ENCODE measurements at regions not wholly inside any gene's neighbourhood (a gene's known extent, or its start where the extent isn't known, plus 50 kb on each side); places are given as distances from the start of the nearest gene placed in this dataset.

GRCh38 chr6:17035257-17036064, 66.4 kb upstream of the STMND1 start:
- TF ChIP-seq GATA2 (IDR thresholded peaks at IDR 0.05; ENCODE audit: low read depth, low read length) = no peak
- TF ChIP-seq GATA3 (IDR thresholded peaks at IDR 0.05; ENCODE audit: low read depth, low read length) = no peak
